HepG2 (cell line): ENCODE measurements at regions not wholly inside any gene's neighbourhood (a gene's known extent, or its start where the extent isn't known, plus 50 kb on each side); places are given as distances from the start of the nearest gene placed in this dataset.

Experiments
- ATAC-seq: fragments of 200-7000 bp; cut with Tn5 transposase; 3 replicates; pipeline ENCODE4 v1.9.1; 2020; ENCODE audit warnings: mild to moderate bottlenecking, moderate library complexity
- BruUV-seq: library from RNA; stranded (reverse); fragments of 400-500 nt; replicated peaks from 2 replicates; lab custom pipeline; 2021; lab: Mats Ljungman, UMichigan
- CTCF ChIA-PET: fragments of 300-600 bp; formaldehyde crosslinking; extraction: SDS; loops from one replicate; lab custom pipeline; 2021; ENCODE audit warnings: low total read pairs, inconsistent platforms, low intra/inter-chr PET ratio; lab: Yijun Ruan, JAX
- POLR2A ChIA-PET: fragments of 350-600 bp; sonication (Branson Sonifier 250); formaldehyde crosslinking; loops from one replicate; lab custom pipeline; 2020; ENCODE audit warnings: antibody characterized with exemption, inconsistent platforms; lab: Yijun Ruan, JAX
- DNase-seq: peaks from one replicate; pipeline ENCODE4 v3.0.0-alpha.2; 2015; ENCODE audit warnings: low spot score
- FAIRE-seq: peaks from 3 replicates; lab custom pipeline; 2011; peaks lifted over from hg19 to GRCh38; lab: Jason Lieb, UNC
- H2AFZ ChIP-seq: one replicate; pipeline ENCODE4 v1.6.1; 2011; ENCODE audit warnings: low read length, inconsistent platforms
- H3K27ac ChIP-seq: fragments of 300-600 bp; 3 replicates; pipeline ENCODE4 v1.8.0; 2011; ENCODE audit warnings: mixed run types, mild to moderate bottlenecking, mixed read lengths, low read length, inconsistent platforms; ENCODE audit not compliant: insufficient read depth; ENCODE audit errors: extremely low read length
- H3K27me3 ChIP-seq, 2 experiments: fragments of 200-600 bp in 1 of 2; 2 replicates in 1 of 2; 3 replicates in 1 of 2; pipeline versions ENCODE4 v1.6.0 to v1.8.0; 2011; ENCODE audit warnings: low read length in 2 of 2, mild to moderate bottlenecking in 2 of 2, moderate library complexity in 2 of 2, inconsistent platforms in 1 of 2; ENCODE audit not compliant: insufficient read depth in 2 of 2, control insufficient read depth in 1 of 2
- H3K36me3 ChIP-seq, 2 experiments: fragments of 200-600 bp in 1 of 2; replicated peaks in 1 of 2; 2 replicates in 1 of 2; 3 replicates in 1 of 2; pipeline versions ENCODE4 v1.5.1 to v1.8.0; 2011; ENCODE audit warnings: low read length in 2 of 2, inconsistent platforms in 1 of 2; ENCODE audit not compliant: insufficient read depth in 2 of 2, control insufficient read depth in 1 of 2
- H3K4me1 ChIP-seq: 2 replicates; pipeline ENCODE4 v1.5.1; 2012; ENCODE audit warnings: low read length, inconsistent platforms; ENCODE audit not compliant: insufficient read depth
- H3K4me2 ChIP-seq: 2 replicates; pipeline ENCODE4 v1.6.0; 2011; ENCODE audit warnings: low read depth, low read length, inconsistent platforms
- H3K4me3 ChIP-seq, 3 experiments: fragments of 200-600 bp in 1 of 3; sonication (generic), shearing (Covaris generic) in 1 of 3; replicated peaks in 1 of 3; 2 replicates each; pipeline ENCODE4 v1.5.1; 2011 to 2016; ENCODE audit warnings: low read length in 3 of 3, inconsistent platforms in 2 of 3, low read depth in 2 of 3, mild to moderate bottlenecking in 2 of 3, control low read depth in 1 of 3, mixed read lengths in 1 of 3; ENCODE audit not compliant: insufficient read depth in 1 of 3
- H3K79me2 ChIP-seq: one replicate; pipeline ENCODE4 v1.6.1; 2011; ENCODE audit warnings: low read length, inconsistent platforms; ENCODE audit not compliant: insufficient read depth
- H3K9ac ChIP-seq: 2 replicates; pipeline ENCODE4 v1.6.0; 2011; ENCODE audit warnings: mild to moderate bottlenecking, low read depth, low read length, inconsistent platforms; ENCODE audit not compliant: insufficient read depth
- H3K9me3 ChIP-seq: 2 replicates; pipeline ENCODE4 v1.5.1; 2012; ENCODE audit warnings: mild to moderate bottlenecking, low read length
- H4K20me1 ChIP-seq: 2 replicates; pipeline ENCODE4 v1.6.0; 2011; ENCODE audit warnings: inconsistent platforms, mild to moderate bottlenecking, low read length, moderate library complexity; ENCODE audit not compliant: insufficient read depth
- CBX5 ChIP-seq: sonication (generic); formaldehyde crosslinking; IDR thresholded peaks from 2 replicates; pipeline ENCODE4 v1.4.0; 2020; ENCODE audit warnings: missing genetic modification reagents, borderline replicate concordance
- FOXJ3 ChIP-seq: sonication (generic); formaldehyde crosslinking; IDR thresholded peaks from 2 replicates; pipeline ENCODE4 v1.4.0; 2020; ENCODE audit warnings: missing genetic modification reagents, mild to moderate bottlenecking, borderline replicate concordance
- GABPA ChIP-seq, 2 experiments: IDR thresholded peaks; 2 replicates each; pipeline ENCODE4 v1.6.1; 2011 to 2016; ENCODE audit warnings: low read depth in 2 of 2, low read length in 1 of 2, missing biosample characterization in 1 of 2, missing genetic modification characterization in 1 of 2
- GATAD1 ChIP-seq: IDR thresholded peaks from 2 replicates; pipeline ENCODE4 v1.6.1; 2016; ENCODE audit warnings: missing genetic modification reagents, missing compliant biosample characterization
- HHEX ChIP-seq: IDR thresholded peaks from 2 replicates; pipeline ENCODE4 v1.6.1; 2016; ENCODE audit warnings: control low read depth
- HNRNPLL ChIP-seq: fragments of 200-400 bp; formaldehyde crosslinking; IDR thresholded peaks from 2 replicates; pipeline ENCODE4 v1.6.1; 2017; ENCODE audit warnings: mild to moderate bottlenecking, low read depth, low read length; ENCODE audit not compliant: poor library complexity, severe bottlenecking
- SRSF9 ChIP-seq: fragments of 200-400 bp; formaldehyde crosslinking; IDR thresholded peaks from 2 replicates; pipeline ENCODE4 v1.6.1; 2018; ENCODE audit warnings: borderline replicate concordance, mild to moderate bottlenecking, low read depth, low read length; ENCODE audit not compliant: insufficient read depth, poor library complexity, severe bottlenecking
- TCF7L2 ChIP-seq: IDR thresholded peaks from 2 replicates; pipeline ENCODE4 v1.6.1; 2011; ENCODE audit warnings: mild to moderate bottlenecking, low read depth, low read length, moderate library complexity
- ZEB1 ChIP-seq: IDR thresholded peaks from 2 replicates; pipeline ENCODE4 v1.6.1; 2012; ENCODE audit warnings: mild to moderate bottlenecking, low read depth, inconsistent platforms; ENCODE audit not compliant: insufficient replicate concordance
- ZNF30 ChIP-seq: sonication (generic); formaldehyde crosslinking; IDR thresholded peaks from 2 replicates; pipeline ENCODE4 v1.5.0; 2020; ENCODE audit warnings: mild to moderate bottlenecking, missing genetic modification reagents
- ZNF33A ChIP-seq: sonication (generic); formaldehyde crosslinking; IDR thresholded peaks from 2 replicates; pipeline ENCODE4 v1.5.1; 2020; ENCODE audit warnings: missing genetic modification reagents, mild to moderate bottlenecking, moderate library complexity, borderline replicate concordance
- ZSCAN25 ChIP-seq: sonication (generic); formaldehyde crosslinking; IDR thresholded peaks from 2 replicates; pipeline ENCODE4 v1.8.0; 2022; ENCODE audit warnings: mild to moderate bottlenecking, missing genetic modification reagents
- WGBS: methylation state at CpG from one replicate; pipeline ENCODE4 v1.1.6; 2017; ENCODE audit warnings: low lambda C conversion rate; 5-methylcytosine and 5-hydroxymethylcytosine counted together
- in situ Hi-C: cut with HindIII; loops from 2 replicates; pipeline ENCODE4 v1.10.0; 2017; ENCODE audit warnings: low pct_unique_long_range_greater_than_20kb; ENCODE audit not compliant: extremely low pct_ligation_motif_present
- intact Hi-C: fragments of 100-400 bp; cut with micrococcal nuclease; formaldehyde crosslinking; loops from one replicate; pipeline ENCODE4 v1.10.0; 2022; ENCODE audit not compliant: unreplicated experiment
- TF ChIP-seq, protein P1 (sequence below): sonication (generic); formaldehyde crosslinking; conservative IDR thresholded peaks from 2 replicates; pipeline ENCODE4 v1.4.0; 2020; ENCODE audit warnings: missing genetic modification reagents
- TF ChIP-seq, protein P2 (sequence below): sonication (generic); formaldehyde crosslinking; IDR thresholded peaks from 2 replicates; pipeline ENCODE4 v1.5.0; 2020; ENCODE audit warnings: mild to moderate bottlenecking, missing genetic modification reagents
- TF ChIP-seq, protein P3 (sequence below): sonication (generic); formaldehyde crosslinking; conservative IDR thresholded peaks from 2 replicates; pipeline ENCODE4 v1.8.0; 2022; ENCODE audit warnings: missing genetic modification reagents

DNA sequence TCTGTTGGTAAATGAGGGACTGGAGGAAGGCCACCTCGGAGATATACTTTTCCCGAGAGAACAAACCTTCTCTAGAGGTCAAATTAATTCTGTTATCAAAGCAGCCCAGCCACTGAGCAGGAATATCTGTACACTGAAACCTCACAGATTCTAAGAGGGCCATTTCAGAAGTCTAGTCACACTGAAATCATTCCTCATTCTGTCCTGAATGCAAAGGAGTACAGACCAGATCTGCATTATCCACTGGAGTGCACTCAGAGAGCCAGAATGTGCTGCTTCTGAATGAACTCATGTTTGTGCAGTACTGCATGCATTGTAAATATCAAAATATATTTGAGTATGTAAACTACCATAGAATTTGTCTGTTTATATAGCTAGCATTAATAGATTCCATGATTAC, 278.3 kb upstream of the FSTL5 start:
- TF ChIP-seq SRSF9 = no peak
- TF ChIP-seq, protein P1, sequence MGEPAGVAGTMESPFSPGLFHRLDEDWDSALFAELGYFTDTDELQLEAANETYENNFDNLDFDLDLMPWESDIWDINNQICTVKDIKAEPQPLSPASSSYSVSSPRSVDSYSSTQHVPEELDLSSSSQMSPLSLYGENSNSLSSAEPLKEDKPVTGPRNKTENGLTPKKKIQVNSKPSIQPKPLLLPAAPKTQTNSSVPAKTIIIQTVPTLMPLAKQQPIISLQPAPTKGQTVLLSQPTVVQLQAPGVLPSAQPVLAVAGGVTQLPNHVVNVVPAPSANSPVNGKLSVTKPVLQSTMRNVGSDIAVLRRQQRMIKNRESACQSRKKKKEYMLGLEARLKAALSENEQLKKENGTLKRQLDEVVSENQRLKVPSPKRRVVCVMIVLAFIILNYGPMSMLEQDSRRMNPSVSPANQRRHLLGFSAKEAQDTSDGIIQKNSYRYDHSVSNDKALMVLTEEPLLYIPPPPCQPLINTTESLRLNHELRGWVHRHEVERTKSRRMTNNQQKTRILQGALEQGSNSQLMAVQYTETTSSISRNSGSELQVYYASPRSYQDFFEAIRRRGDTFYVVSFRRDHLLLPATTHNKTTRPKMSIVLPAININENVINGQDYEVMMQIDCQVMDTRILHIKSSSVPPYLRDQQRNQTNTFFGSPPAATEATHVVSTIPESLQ = no peak
- H3K79me2 ChIP-seq = no peaks in the 10 kb centered on the region
- intact Hi-C loops (no loop called here), in situ Hi-C loops (no loop called here)
- no peak overlapping the region for H2AFZ ChIP-seq
- no peaks in the 10 kb centered on the region; a peak in 1 of 5 replicates for H3K27me3 ChIP-seq
- H3K36me3 ChIP-seq = no peaks in the 10 kb centered on the region
- H3K4me2 ChIP-seq = no peak overlapping the region
- no peak overlapping the region for H3K4me3 ChIP-seq
- ChIA-PET CTCF (no interaction called here), POLR2A (no interaction called here)
- no peak overlapping the region for H3K9ac ChIP-seq
- DNase-seq (no peak), ATAC-seq (no peak), FAIRE-seq (no peak)
- H4K20me1 ChIP-seq = no peaks in the 10 kb centered on the region
- no peaks in the 10 kb centered on the region for H3K9me3 ChIP-seq
- BruUV-seq = no TSS peak
- H3K27ac ChIP-seq = no peak overlapping the region
- WGBS = 2% methylated on average over 2 of the region's 2 CpGs
- no peaks in the 10 kb centered on the region for H3K4me1 ChIP-seq

DNA sequence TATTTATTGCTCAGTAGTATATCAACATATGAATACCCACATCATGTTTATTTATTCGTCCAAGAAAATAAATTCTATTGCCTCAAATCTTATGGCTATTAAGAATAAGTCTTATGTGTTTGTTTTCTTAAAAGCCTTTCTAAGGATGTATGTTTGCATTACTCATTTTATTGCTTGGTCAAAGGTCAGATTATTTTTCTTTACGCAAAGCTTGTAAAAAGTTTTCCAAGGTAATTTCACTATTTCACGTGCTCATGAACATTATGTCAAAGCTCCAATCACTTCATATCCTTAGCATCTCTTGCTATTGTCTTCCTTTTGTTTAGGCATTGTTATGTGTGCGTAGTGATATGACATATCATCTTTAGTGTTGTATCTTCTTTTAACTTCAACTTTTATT, 258.5 kb upstream of the FSTL5 start:
- ATAC-seq (no peak), DNase-seq (no peak), FAIRE-seq (no peak)
- Histone ChIP-seq H3K27ac (no peak overlapping the region), H3K9me3 (no peaks in the 10 kb centered on the region), H3K27me3 (no peaks in the 10 kb centered on the region), H3K9ac (no peak overlapping the region), H3K4me2 (no peak overlapping the region), H3K79me2 (no peaks in the 10 kb centered on the region), H3K4me3 (no peak overlapping the region), H3K36me3 (no peaks in the 10 kb centered on the region), H3K4me1 (no peaks in the 10 kb centered on the region), H4K20me1 (no peaks in the 10 kb centered on the region), H2AFZ (no peak overlapping the region)
- ChIA-PET CTCF (no interaction called here), POLR2A (no interaction called here)
- in situ Hi-C loops (no loop called here), intact Hi-C loops (no loop called here)
- BruUV-seq = no TSS peak
- 39% methylated on average over 4 of the region's 4 CpGs for WGBS
- no peak for TF ChIP-seq ZEB1
- TF ChIP-seq, protein P2, sequence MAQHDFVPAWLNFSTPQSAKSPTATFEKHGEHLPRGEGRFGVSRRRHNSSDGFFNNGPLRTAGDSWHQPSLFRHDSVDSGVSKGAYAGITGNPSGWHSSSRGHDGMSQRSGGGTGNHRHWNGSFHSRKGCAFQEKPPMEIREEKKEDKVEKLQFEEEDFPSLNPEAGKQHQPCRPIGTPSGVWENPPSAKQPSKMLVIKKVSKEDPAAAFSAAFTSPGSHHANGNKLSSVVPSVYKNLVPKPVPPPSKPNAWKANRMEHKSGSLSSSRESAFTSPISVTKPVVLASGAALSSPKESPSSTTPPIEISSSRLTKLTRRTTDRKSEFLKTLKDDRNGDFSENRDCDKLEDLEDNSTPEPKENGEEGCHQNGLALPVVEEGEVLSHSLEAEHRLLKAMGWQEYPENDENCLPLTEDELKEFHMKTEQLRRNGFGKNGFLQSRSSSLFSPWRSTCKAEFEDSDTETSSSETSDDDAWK = no peak
- TF ChIP-seq CBX5 (CRISPR knock-in tag) = no peak
- no peak for TF ChIP-seq ZNF30 (CRISPR knock-in tag)
- TF ChIP-seq ZSCAN25 (CRISPR knock-in tag) = no peak
- no peak for TF ChIP-seq HNRNPLL
- no peak for TF ChIP-seq GATAD1 (CRISPR knock-in tag)
- TF ChIP-seq, protein P3, sequence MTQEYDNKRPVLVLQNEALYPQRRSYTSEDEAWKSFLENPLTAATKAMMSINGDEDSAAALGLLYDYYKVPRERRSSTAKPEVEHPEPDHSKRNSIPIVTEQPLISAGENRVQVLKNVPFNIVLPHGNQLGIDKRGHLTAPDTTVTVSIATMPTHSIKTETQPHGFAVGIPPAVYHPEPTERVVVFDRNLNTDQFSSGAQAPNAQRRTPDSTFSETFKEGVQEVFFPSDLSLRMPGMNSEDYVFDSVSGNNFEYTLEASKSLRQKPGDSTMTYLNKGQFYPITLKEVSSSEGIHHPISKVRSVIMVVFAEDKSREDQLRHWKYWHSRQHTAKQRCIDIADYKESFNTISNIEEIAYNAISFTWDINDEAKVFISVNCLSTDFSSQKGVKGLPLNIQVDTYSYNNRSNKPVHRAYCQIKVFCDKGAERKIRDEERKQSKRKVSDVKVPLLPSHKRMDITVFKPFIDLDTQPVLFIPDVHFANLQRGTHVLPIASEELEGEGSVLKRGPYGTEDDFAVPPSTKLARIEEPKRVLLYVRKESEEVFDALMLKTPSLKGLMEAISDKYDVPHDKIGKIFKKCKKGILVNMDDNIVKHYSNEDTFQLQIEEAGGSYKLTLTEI (CRISPR knock-in tag) = no peak
- no peak for TF ChIP-seq HHEX (CRISPR knock-in tag)
- TF ChIP-seq GABPA (IDR thresholded peaks at IDR 0.05; ENCODE audit: low read depth, low read length) = no peak
- no peak for TF ChIP-seq GABPA (CRISPR knock-in tag; IDR thresholded peaks at IDR 0.05; ENCODE audit: low read depth)
- TF ChIP-seq TCF7L2 = no peak
- no peak for TF ChIP-seq FOXJ3 (CRISPR knock-in tag)
- no peak for TF ChIP-seq ZNF33A (CRISPR knock-in tag)
